GM04504 (cell line): ENCODE measurements at regions not wholly inside any gene's neighbourhood (a gene's known extent, or its start where the extent isn't known, plus 50 kb on each side); places are given as distances from the start of the nearest gene placed in this dataset.

Experiments
- DNase-seq: peaks from one replicate; pipeline ENCODE4 v3.0.0-alpha.2; 2012; ENCODE audit warnings: low read depth

DNA sequence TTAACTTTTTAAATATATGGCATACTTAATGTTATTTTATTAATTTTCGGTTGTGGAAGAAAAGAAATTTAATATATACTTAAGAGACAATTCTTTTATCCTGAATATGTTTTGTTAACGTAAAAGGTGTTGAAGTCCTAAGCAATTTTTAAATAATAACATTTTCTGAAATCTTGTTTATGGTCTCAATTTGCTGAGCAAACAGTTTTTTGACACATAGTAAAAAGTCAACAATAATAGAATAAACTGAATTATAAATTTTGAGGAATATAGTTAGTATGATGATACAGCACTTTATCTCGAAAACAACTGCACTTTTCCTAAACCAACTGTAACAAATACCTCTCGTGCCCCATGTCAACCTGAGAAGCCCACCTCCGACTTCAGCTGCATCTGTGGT, 229.8 kb upstream of the TARS1 start:
- DNase-seq = no peak

- no peak for DNase-seq
Measured at GRCh38 chr5:33212439-33212838, 228.3 kb upstream of the TARS1 start.

DNA sequence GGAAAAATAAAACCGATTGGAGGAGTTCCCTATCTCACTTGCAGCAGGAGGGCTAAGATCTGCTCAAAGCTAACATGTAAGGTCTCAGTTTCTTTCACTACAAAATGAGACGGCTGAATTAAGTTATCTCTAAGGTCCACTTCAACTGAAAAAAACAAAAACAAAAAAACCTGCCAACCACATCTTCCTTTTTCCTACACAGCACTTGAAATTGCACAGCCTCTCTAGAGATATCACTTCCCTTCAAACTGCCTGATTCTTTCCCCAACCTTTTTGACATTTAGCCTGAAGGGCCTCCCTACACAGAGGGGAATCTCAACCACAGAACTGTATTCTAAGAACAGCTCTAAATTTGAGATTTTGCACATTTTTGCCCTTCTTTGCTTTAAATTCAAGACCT, 227.9 kb upstream of the TARS1 start:
- DNase-seq = no peak

DNA sequence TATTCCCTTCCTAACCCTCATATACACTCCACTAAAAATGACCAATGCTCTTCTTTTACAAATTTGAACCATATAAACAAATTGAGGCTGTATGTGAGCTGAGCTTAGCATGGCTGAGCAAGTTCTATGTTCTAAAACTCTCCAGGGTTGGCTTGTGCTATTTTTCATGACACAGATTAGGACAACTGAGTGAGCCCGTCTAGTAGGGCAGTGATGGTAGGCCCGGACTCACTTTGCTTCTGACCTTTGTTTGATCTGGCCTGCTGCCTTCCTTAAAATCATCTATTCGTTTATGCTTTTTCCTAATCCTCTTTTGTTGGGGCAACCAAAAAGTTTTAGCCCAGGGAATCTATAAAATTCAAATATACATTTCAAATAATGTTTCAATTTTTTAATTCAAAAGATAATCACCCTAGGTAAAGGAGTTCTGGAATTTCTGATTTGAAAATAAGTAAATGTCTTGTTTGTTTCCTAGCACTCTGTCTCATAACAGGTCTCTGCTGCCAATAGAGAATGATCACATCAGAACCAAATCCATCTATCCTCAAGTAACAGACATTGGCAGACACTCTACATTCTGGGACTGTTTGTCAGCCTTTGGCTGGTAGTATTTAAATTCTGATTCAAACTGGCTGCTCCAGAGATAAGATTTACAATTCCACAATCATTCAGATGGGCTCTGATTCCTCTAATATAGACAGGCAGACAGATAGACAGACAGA, 217.0 kb upstream of the TARS1 start:
- no peak for DNase-seq

DNA sequence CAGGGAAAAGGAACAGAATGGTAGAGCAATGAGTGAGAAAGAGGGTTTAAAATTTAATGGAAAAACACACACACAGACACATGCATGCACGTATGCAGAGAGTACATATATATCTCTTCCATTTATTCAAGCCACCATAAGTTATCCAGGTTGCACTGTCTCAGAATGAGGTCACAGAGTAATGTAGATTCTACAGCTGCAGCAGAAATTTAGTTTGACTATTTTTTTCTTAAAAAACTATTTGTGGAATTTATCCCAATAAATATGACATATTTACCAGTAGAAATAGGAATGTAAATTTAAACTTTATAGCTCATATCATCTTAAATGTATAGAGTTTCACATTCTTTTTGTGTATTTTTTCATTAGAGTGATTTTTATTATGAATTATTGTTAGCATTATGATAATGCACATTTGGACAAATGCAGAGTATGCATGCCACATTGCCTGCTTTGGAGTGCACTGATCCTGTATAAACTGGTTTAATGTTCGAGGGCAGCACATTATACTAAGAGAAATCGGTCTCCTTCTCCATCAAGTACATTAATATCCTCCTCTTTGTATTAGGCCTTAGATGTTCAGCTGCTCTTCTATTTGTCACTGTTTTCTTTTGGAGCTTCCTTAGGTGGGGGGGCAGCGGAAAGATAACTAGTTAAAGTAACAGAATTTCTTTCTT, 216.3 kb upstream of the TARS1 start:
- no peak for DNase-seq

GRCh38 chr5:33227247-33227646, 213.5 kb upstream of the TARS1 start:
- no peak for DNase-seq

- no peak for DNase-seq
Measured at GRCh38 chr5:33227746-33228145, 213.0 kb upstream of the TARS1 start.

GRCh38 chr5:33228149-33228548, 212.6 kb upstream of the TARS1 start:
- DNase-seq = no peak

GRCh38 chr5:33229216-33229615, 211.5 kb upstream of the TARS1 start:
- DNase-seq = no peak

DNA sequence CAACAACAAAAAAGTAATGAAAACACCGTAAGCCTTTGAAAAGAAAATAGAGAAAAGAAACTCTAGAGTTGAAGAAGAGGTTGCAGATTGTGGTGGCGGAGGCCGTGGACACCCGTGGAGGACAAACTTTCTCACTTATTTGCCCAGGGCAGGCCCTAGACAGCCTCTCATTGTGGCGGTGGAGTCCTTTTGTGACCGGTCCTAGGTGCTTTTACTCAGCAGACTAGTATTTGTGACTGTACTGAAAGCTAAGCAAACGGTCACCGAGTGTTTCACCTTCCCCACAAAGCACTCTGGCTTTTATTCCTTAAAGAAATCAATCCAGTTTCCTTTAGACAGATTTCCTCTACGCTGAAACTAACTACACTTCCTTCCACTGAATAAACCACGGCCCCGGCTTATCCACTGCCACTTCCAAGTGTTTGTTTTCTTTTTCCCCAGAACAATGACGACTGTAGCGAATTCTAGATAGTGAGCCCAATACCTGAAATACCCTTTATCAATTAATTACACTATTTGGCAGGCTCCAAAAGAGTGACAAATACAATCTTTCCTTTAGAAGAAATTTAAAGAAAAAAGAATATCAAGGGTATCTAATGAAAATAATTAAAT, 210.2 kb upstream of the TARS1 start:
- no peak for DNase-seq

GRCh38 chr5:33231214-33231710, 209.5 kb upstream of the TARS1 start:
- no peak for DNase-seq

- no peak for DNase-seq
Measured at GRCh38 chr5:33231935-33232334, 208.8 kb upstream of the TARS1 start.

DNA sequence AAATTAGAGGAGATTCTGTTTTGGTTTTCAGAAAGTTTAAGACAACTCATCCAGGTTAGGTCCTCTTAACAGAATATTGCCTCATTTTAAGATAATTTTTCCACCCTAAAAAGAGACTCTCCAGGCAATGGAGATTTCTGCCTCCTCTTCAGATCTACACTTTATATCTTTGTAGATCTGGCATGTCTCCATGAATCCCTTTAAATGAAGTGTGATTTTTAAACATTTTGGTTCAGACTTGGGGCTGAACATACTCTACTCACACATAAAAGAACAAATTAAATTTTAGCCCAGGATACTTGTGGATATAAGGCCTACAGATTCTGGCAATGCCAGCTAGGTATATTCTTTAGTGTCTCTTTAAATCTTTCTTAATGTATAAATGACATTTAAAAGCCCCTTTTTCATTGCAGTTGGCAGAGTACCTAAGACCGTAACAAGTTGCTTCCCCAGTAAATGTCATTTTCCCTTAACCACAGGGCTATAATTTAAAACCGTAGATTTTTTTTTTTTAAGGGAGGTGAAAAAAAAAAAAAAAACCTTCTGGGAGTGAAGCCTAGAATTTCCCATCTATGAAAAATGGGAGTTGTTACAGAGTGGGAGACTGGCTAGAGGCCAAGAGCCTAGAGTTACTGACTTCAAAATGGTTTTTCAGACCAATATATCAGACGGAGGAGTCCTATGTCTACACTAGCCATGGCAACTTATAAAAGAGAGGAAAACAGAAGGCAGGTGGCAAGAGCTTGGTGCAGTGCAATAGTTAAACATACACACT, 207.8 kb upstream of the TARS1 start:
- DNase-seq = no peak

GRCh38 chr5:33235304-33235703, 205.5 kb upstream of the TARS1 start:
- no peak for DNase-seq

DNA sequence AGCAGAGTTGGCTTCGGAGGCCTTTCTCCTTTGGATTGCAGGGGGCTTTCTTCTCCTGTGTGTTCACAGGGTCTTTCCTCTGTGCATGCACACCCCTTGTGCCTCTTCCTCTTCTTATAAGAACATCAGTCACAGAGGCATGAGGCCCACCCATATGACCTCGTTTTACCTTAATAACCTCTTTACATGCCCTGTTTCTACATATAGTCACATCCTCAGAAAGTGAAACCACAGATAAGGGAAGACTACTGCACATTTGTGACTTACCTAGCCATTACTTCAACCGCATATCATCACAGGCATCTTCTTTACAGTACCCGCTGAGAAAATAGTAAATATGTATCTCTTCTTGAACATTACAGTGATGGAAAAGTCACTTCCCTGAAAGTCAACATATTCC, 204.9 kb upstream of the TARS1 start:
- DNase-seq = no peak

DNA sequence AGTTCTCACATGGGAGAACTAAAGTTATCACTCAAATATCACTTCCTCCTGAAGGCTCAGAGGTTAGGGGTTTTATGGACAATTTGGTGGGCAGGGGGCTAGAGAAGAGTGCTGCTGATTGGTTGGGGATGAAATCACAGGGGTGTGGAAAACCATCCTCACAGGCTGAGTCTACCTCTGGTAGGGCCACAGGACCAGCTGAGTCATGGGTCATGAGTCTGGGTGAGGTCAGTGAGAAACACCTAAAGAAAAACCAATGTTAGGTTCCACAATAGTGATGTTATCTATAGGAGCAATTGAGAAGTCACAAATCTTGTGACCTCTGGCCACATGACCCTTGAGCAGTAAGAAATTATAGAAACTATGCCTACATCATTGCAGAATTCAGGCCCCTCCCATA, 203.3 kb upstream of the TARS1 start:
- no peak for DNase-seq

DNA sequence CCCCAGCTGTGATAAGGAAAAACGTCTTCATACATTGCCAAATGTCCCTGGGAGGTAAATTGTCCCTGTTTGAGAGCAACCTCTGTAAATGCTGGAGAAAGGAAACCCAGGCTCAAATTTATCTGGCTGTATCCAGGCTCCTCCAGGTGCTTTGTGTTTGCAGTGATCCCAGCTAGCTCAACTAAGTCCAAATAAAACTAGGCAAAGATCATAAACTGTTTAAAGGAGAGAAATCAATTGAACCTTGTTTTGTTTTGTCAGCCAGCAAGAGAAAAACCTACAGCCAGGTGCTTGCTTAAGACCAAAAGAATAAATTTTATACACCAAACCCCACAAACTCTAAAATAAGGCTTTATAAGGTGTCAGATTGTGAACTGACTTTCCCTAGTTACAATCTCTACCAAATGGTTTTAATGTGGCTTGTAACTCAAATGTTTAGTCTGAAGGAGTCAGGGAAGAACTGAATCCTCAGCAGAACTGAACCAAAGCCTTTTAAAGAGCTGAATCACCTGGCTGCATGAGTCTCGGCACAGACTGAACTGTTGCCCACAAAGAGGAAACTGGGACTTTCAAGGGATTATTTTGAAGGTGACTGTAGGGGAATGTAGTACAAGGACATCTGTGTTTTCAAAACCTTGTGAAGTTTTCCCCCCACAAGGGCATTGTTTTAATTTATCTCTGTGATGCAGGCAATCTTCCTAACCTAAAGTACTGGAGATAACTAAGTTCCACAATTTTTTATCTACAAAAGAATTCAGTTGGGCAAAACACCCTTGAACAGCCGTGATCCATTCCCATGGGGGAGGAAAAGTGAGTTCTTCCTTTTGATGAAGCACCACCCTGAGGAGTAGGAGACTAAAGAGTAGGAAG, 201.7 kb upstream of the TARS1 start:
- no peak for DNase-seq

DNA sequence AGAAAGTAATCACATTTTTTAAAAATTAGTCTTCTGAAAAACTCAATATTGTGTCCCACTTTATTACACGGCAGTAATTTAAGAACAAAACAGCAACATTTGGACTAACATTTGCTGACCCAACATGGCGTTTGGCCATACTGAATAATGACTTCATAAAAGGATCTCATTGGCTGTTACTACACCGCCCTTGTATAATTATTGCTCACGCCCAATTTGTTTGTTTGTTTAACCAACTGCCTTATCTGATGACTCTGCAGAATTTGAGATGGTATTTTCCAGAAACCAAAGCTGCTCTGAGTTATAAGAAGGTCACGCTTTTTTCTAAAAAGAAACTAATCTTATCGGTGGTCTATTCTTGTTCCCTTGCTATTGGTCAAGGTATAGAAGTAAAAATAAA, 200.2 kb upstream of the TARS1 start:
- DNase-seq = no peak

DNA sequence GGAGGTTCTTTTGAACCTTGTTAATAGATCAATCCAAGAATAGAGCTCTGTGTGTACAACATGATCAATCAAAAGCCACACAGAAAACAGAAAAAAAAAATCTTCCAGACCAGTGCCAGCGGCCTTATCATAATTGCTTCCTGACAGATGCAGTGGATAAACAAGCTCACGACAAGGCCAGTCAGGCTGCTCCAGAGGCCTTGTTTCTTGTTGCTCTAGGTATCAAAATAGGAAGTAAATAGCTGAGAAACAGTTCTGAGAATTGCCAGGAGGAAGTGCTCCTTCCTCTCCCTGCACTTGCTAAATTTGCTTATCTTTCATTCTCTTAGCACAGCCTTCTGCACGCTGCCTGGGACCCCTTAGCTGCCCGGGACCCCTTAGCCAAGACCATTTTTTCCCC, 199.0 kb upstream of the TARS1 start:
- DNase-seq = no peak

DNA sequence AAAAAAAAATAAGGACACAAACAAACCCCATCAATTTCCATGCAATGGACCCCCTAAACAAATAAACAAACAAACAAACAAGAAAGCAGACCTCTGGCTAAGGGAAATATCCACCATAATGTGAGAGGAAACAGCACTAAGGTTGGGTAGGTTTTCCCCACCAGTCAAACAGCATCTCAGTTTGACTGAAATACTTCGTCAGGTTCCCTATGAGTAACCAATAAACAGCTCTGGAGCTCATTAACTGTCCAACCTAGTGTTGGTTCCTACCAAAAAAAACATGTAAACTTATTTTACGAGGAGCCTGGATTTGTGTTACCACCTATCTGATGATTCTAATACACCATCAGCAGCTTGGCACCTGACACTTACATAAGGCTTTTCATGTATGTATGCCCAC, 198.5 kb upstream of the TARS1 start:
- no peak for DNase-seq

DNA sequence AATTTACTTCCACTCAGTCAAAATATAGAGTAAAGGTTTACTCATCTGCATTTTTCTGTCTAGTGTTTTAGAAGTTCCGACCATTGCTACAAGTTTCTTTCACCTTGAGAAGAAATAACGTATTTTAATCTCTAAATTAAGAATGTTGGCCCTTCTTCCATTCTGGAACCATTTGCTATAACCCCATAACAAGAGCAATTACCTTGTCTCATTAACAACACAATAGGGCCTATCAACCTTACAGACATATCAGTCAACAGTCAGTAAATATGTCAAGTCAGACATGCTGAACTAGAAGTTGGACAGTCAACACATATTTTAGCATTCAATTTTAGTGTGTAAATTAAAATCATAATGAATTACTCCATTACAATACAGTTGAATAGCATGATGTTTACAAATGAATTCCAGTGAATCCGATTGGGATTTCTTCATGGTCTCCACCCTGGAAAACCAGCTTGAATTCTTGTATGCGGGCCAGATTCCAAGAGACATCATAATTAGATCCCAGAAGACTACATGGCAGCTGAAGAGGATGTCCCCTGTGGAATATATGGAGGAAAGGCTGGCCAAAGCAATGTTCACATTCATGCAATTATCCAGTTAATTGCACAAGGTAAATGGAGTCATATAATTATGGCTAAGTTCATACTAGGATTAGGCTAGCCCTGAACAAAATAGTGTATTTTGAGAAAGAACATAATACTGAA, 196.2 kb upstream of the TARS1 start:
- no peak for DNase-seq
